Endothelial cell of umbilical vein (primary cell): ENCODE measurements at regions not wholly inside any gene's neighbourhood (a gene's known extent, or its start where the extent isn't known, plus 50 kb on each side); places are given as distances from the start of the nearest gene placed in this dataset.

Source experiments
- CTCF ChIP-seq, 2 donors: IDR thresholded peaks; 1 replicate in 1 of 2; 2 replicates in 1 of 2; pipeline ENCODE4 v1.5.1; 2011; ENCODE audit warnings: low read length in 2 of 2, mild to moderate bottlenecking in 2 of 2, moderate library complexity in 2 of 2, control low read depth in 1 of 2, inconsistent platforms in 1 of 2, low read depth in 1 of 2; ENCODE audit not compliant: insufficient read depth in 1 of 2; ENCODE audit errors: extremely low read depth in 1 of 2
- EZH2 ChIP-seq: IDR thresholded peaks from 2 replicates; pipeline ENCODE4 v1.6.1; 2012; ENCODE audit warnings: borderline replicate concordance, low read depth, mild to moderate bottlenecking, moderate library complexity, low read length, inconsistent platforms; ENCODE audit not compliant: severe bottlenecking
- GATA2 ChIP-seq: IDR thresholded peaks from 2 replicates; pipeline ENCODE4 v1.7.0; 2011; ENCODE audit warnings: low read depth, mild to moderate bottlenecking, moderate library complexity, mixed read lengths, low read length; ENCODE audit not compliant: insufficient read length, insufficient read depth
- MAX ChIP-seq: IDR thresholded peaks from 2 replicates; pipeline ENCODE4 v1.6.1; 2011; ENCODE audit not compliant: insufficient read depth, insufficient read length
- MYC ChIP-seq: IDR thresholded peaks from one replicate; pipeline ENCODE4 v1.6.1; 2011; ENCODE audit warnings: mild to moderate bottlenecking, low read depth, low read length
- POLR2A ChIP-seq: IDR thresholded peaks from 2 replicates; pipeline ENCODE4 v1.6.1; 2012; ENCODE audit warnings: low read depth, mild to moderate bottlenecking, control low read depth, low read length
- POLR2AphosphoS5 ChIP-seq: IDR thresholded peaks from 2 replicates; pipeline ENCODE4 v1.6.1; 2012; ENCODE audit warnings: low read depth, mild to moderate bottlenecking, control low read depth, low read length, moderate library complexity; ENCODE audit not compliant: insufficient read depth

GRCh38 chr4:103842076-103842475 lies 122.3 kb upstream of the TACR3 start:
- TF ChIP-seq MAX (no peak), CTCF (IDR thresholded peaks at IDR 0.05; ENCODE audit: extremely low read depth in 1 of 2, insufficient read depth in 1 of 2, low read depth in 1 of 2, low read length in 2 of 2) (no peak), POLR2A (no peak), EZH2 (no peak), POLR2AphosphoS5 (no peak), MYC (no peak), GATA2 (no peak)
